GM23338 (cell line): ENCODE measurements at regions not wholly inside any gene's neighbourhood (a gene's known extent, or its start where the extent isn't known, plus 50 kb on each side); places are given as distances from the start of the nearest gene placed in this dataset.

Experiments
- ATAC-seq: fragments of 200-7000 bp; cut with Tn5 transposase; 3 replicates; pipeline ENCODE4 v1.9.1; 2020
- DNase-seq: peaks from one replicate; pipeline ENCODE4 v3.0.0-alpha.2; 2015; ENCODE audit warnings: low spot score
- H2AFZ ChIP-seq: fragments of 200-600 bp; sonication (generic); 2 replicates; pipeline ENCODE4 v1.8.0; 2016; ENCODE audit warnings: antibody characterized with exemption, mild to moderate bottlenecking, moderate library complexity
- H3F3A ChIP-seq: fragments of 200-600 bp; sonication (generic); replicated peaks from 2 replicates; pipeline ENCODE4 v1.8.0; 2017; ENCODE audit warnings: antibody characterized with exemption, mixed run types, low read depth
- H3K27ac ChIP-seq: fragments of 200-600 bp; sonication (generic); 2 replicates; pipeline ENCODE4 v1.6.1; 2016; ENCODE audit warnings: low read depth
- H3K27me3 ChIP-seq: fragments of 200-600 bp; sonication (generic); 2 replicates; pipeline ENCODE4 v1.8.0; 2016; ENCODE audit warnings: mild to moderate bottlenecking, mixed run types, moderate library complexity; ENCODE audit not compliant: insufficient read depth
- H3K36me3 ChIP-seq: fragments of 200-600 bp; sonication (generic); 2 replicates; pipeline ENCODE4 v1.8.0; 2016; ENCODE audit warnings: mild to moderate bottlenecking; ENCODE audit not compliant: insufficient read depth
- H3K4me1 ChIP-seq: fragments of 200-600 bp; sonication (generic); 2 replicates; pipeline ENCODE4 v1.8.0; 2016; ENCODE audit warnings: mild to moderate bottlenecking, moderate library complexity; ENCODE audit not compliant: insufficient read depth
- H3K4me2 ChIP-seq: fragments of 200-600 bp; sonication (generic); 2 replicates; pipeline ENCODE4 v1.7.1; 2017; ENCODE audit warnings: mixed run types
- H3K4me3 ChIP-seq: fragments of 200-600 bp; sonication (generic); 2 replicates; pipeline ENCODE4 v1.6.1; 2016; ENCODE audit warnings: mixed run types
- H3K79me2 ChIP-seq: fragments of 200-600 bp; sonication (generic); replicated peaks from 2 replicates; pipeline ENCODE4 v1.8.0; 2017; ENCODE audit warnings: mild to moderate bottlenecking; ENCODE audit not compliant: insufficient read depth
- H3K9me2 ChIP-seq: fragments of 200-600 bp; sonication (generic); 2 replicates; pipeline ENCODE4 v1.8.0; 2017; ENCODE audit not compliant: insufficient read depth
- H4K20me1 ChIP-seq: fragments of 200-600 bp; sonication (generic); replicated peaks from 2 replicates; pipeline ENCODE4 v1.8.0; 2017; ENCODE audit warnings: mild to moderate bottlenecking; ENCODE audit not compliant: insufficient read depth
- H3K27ac Mint-ChIP-seq: 2 replicates; pipeline ENCODE4 v1.8.0; 2020; ENCODE audit warnings: inconsistent platforms, mild to moderate bottlenecking, moderate library complexity, mixed read lengths
- H3K27me3 Mint-ChIP-seq: 3 replicates; pipeline ENCODE4 v1.8.0; 2022; ENCODE audit warnings: low read depth, mild to moderate bottlenecking, moderate library complexity, mixed read lengths, inconsistent platforms; ENCODE audit not compliant: insufficient read depth, poor library complexity
- H3K36me3 Mint-ChIP-seq: 3 replicates; pipeline ENCODE4 v1.8.0; 2021; ENCODE audit warnings: low read depth, mild to moderate bottlenecking, inconsistent platforms, moderate library complexity, mixed read lengths
- H3K4me1 Mint-ChIP-seq: 3 replicates; pipeline ENCODE4 v1.8.0; 2020; ENCODE audit warnings: mild to moderate bottlenecking, inconsistent platforms, mixed read lengths
- H3K4me3 Mint-ChIP-seq: 3 replicates; pipeline ENCODE4 v1.8.0; 2021; ENCODE audit warnings: moderate library complexity, mild to moderate bottlenecking, inconsistent platforms, mixed read lengths
- H3K9me3 Mint-ChIP-seq: 3 replicates; pipeline ENCODE4 v1.8.0; 2020; ENCODE audit warnings: moderate library complexity, mild to moderate bottlenecking, inconsistent platforms, mixed read lengths
- ETS1 ChIP-seq: IDR thresholded peaks from 2 replicates; pipeline ENCODE4 v1.6.1; 2016; ENCODE audit warnings: antibody characterized with exemption
- EZH2 ChIP-seq: fragments of 200-600 bp; sonication (generic); IDR thresholded peaks from one replicate; pipeline ENCODE4 v1.8.0; 2017; ENCODE audit warnings: antibody characterized with exemption, mild to moderate bottlenecking, low read depth; ENCODE audit not compliant: unreplicated experiment
- NANOG ChIP-seq: IDR thresholded peaks from 2 replicates; pipeline ENCODE4 v1.6.1; 2016; ENCODE audit warnings: antibody characterized with exemption, borderline replicate concordance
- REST ChIP-seq: IDR thresholded peaks from one replicate; pipeline ENCODE4 v1.6.1; 2018; ENCODE audit warnings: antibody characterized with exemption; ENCODE audit not compliant: unreplicated experiment
- ZNF331 ChIP-seq: fragments of 250-450 bp; sonication (Bioruptor Pico); IDR thresholded peaks from 2 replicates; pipeline ENCODE4 v1.5.0; 2020; ENCODE audit warnings: low read depth, mild to moderate bottlenecking, moderate library complexity
- TF ChIP-seq, protein P1 (sequence below): fragments of 250-450 bp; sonication (Bioruptor Pico); IDR thresholded peaks from 2 replicates; pipeline ENCODE4 v1.5.0; 2020; ENCODE audit warnings: mild to moderate bottlenecking, moderate library complexity

GRCh38 chr6:133583907-133584427 lies 304.9 kb upstream of the TCF21 start:
- Mint-ChIP-seq H3K27me3 (no peaks in the 10 kb centered on the region), H3K4me1 (peaks cover 7% of the 10 kb centered on the region; the same call in 2 of the 3 replicates), H3K9me3 (0 out of 3 replicates have a peak, but pooled peaks cover 6% of the 10 kb centered on the region), H3K4me3 (no peak overlapping the region), H3K27ac (no peak overlapping the region), H3K36me3 (no peaks in the 10 kb centered on the region)
- H3K79me2 ChIP-seq = no peaks in the 10 kb centered on the region
- no peaks in the 10 kb centered on the region for H3K4me1 ChIP-seq
- H3K27ac ChIP-seq = no peak overlapping the region
- no peaks in the 10 kb centered on the region for H3K27me3 ChIP-seq
- H3K4me2 ChIP-seq = no peak overlapping the region
- no peak for ATAC-seq
- DNase-seq = no peak
- H4K20me1 ChIP-seq = no peaks in the 10 kb centered on the region
- H3F3A ChIP-seq = no peaks in the 10 kb centered on the region
- no peak overlapping the region for H2AFZ ChIP-seq
- no peaks in the 10 kb centered on the region for H3K9me2 ChIP-seq
- H3K4me3 ChIP-seq = no peak overlapping the region
- no peak for TF ChIP-seq REST
- TF ChIP-seq ETS1 = no peak
- TF ChIP-seq, protein P1, sequence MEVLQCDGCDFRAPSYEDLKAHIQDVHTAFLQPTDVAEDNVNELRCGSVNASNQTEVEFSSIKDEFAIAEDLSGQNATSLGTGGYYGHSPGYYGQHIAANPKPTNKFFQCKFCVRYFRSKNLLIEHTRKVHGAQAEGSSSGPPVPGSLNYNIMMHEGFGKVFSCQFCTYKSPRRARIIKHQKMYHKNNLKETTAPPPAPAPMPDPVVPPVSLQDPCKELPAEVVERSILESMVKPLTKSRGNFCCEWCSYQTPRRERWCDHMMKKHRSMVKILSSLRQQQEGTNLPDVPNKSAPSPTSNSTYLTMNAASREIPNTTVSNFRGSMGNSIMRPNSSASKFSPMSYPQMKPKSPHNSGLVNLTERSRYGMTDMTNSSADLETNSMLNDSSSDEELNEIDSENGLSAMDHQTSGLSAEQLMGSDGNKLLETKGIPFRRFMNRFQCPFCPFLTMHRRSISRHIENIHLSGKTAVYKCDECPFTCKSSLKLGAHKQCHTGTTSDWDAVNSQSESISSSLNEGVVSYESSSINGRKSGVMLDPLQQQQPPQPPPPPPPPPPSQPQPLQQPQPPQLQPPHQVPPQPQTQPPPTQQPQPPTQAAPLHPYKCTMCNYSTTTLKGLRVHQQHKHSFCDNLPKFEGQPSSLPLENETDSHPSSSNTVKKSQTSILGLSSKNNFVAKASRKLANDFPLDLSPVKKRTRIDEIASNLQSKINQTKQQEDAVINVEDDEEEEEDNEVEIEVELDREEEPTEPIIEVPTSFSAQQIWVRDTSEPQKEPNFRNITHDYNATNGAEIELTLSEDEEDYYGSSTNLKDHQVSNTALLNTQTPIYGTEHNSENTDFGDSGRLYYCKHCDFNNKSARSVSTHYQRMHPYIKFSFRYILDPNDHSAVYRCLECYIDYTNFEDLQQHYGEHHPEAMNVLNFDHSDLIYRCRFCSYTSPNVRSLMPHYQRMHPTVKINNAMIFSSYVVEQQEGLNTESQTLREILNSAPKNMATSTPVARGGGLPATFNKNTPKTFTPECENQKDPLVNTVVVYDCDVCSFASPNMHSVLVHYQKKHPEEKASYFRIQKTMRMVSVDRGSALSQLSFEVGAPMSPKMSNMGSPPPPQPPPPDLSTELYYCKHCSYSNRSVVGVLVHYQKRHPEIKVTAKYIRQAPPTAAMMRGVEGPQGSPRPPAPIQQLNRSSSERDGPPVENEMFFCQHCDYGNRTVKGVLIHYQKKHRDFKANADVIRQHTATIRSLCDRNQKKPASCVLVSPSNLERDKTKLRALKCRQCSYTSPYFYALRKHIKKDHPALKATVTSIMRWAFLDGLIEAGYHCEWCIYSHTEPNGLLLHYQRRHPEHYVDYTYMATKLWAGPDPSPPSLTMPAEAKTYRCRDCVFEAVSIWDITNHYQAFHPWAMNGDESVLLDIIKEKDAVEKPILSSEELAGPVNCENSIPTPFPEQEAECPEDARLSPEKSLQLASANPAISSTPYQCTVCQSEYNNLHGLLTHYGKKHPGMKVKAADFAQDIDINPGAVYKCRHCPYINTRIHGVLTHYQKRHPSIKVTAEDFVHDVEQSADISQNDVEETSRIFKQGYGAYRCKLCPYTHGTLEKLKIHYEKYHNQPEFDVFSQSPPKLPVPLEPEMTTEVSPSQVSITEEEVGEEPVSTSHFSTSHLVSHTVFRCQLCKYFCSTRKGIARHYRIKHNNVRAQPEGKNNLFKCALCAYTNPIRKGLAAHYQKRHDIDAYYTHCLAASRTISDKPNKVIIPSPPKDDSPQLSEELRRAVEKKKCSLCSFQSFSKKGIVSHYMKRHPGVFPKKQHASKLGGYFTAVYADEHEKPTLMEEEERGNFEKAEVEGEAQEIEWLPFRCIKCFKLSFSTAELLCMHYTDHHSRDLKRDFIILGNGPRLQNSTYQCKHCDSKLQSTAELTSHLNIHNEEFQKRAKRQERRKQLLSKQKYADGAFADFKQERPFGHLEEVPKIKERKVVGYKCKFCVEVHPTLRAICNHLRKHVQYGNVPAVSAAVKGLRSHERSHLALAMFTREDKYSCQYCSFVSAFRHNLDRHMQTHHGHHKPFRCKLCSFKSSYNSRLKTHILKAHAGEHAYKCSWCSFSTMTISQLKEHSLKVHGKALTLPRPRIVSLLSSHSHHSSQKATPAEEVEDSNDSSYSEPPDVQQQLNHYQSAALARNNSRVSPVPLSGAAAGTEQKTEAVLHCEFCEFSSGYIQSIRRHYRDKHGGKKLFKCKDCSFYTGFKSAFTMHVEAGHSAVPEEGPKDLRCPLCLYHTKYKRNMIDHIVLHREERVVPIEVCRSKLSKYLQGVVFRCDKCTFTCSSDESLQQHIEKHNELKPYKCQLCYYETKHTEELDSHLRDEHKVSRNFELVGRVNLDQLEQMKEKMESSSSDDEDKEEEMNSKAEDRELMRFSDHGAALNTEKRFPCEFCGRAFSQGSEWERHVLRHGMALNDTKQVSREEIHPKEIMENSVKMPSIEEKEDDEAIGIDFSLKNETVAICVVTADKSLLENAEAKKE = no peak
- TF ChIP-seq NANOG = no peak
- no peak for TF ChIP-seq ZNF331 (CRISPR knock-in tag)
- TF ChIP-seq EZH2 = no peak
- no peaks in the 10 kb centered on the region for H3K36me3 ChIP-seq
